KG1 (cell line): ENCODE measurements at regions not wholly inside any gene's neighbourhood (a gene's known extent, or its start where the extent isn't known, plus 50 kb on each side); places are given as distances from the start of the nearest gene placed in this dataset.
A peak's percentile ranks its signal among the peaks of the same experiment; 100 is the strongest.
"Not testable (repeated sequence)": the region's sequence is repeated elsewhere in the genome, so short reads cannot be mapped to it uniquely, and the experiment has no call there.

Experiments
- DNase-seq: peaks from one replicate; lab custom pipeline; 2025; lab: John Stamatoyannopoulos, UW

DNA sequence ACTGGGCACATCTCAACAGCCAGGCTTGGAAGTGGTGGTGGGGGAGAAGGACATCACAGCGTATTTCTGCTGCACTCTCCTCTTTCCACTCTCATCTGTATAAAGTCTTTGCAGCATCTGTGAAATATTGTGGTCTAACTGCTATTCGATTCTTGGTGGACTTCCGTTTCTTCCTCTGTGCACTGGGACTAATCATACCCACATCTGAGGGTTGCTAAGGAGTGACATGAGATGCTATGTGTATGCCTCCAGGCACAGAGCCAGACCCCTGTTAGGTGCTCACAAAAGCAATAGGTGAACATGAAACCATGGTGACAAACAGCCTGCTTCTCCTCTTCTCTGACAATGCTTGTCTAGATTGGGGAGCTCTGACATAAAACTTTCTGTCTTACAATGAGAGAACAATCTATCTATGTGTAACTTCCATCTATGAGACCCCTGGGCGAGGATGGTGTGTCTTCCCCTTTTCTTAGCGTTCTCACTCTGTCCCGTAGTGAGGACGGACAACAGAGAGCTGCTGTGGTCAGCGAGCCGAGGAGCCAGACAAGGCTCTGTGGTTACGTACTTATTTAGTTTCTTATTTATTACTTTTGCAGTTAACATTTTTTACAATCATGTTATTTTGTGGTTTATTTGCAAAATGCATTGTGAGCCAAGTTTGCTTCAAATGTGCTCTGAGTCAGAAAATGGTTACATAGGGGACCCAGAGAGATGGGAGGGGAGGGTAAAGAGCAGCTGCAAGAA is 196.7 kb upstream of the TPRG1 start:
- DNase-seq = peak; percentile 57

DNA sequence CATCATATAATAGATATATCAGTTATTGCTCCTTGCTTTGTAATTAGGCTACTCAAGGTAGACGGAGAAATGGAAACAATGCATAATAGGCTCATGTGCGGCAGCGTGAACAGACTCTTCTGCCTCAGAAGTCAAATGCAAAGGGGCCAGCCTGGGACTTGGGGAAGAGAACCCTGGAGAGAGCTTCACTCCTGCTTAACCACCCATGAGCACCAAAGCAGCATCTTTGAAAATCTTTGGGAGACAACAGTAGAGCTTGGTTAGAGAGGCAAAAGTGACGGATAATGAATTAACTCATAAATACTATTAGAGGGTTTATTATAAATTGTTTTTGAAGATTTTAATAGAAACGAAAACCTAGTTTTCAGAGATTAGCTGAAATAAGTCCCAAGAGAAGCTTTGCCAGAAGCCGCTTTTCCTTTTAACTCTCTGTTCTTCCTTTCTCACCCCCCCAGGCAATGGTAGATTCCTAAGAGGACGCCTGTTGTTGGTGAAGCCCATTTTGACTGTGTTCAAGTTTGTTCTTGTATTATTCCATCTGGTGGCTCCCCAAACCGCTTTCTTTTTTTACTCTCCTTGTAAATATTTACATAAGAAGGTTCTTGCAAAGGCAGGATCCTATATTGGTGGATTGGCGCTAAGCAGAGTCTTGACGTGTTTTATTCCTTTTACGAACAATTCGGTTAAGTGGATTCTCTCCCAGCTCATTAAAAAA is 196.0 kb upstream of the TPRG1 start:
- no peak for DNase-seq

DNA sequence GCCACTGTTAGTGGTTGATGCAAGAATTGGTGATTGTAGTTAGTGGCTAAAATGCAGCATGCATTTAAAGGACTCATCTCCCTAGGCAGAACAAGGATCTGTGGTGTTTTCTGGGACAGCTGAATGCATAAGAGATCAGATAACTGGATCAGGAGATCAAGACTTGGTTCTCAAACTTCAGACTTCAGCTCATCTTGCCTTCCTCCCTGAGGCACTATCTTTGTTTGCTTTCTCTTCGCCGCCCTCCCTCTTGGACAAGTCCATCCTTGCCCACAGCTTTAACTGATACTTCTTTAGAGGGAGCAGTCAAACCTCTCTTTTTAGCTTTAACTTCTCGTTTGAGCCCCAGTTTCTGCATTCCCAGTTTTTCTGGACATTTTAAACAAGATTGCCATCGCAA is 195.4 kb upstream of the TPRG1 start:
- no peak for DNase-seq

DNA sequence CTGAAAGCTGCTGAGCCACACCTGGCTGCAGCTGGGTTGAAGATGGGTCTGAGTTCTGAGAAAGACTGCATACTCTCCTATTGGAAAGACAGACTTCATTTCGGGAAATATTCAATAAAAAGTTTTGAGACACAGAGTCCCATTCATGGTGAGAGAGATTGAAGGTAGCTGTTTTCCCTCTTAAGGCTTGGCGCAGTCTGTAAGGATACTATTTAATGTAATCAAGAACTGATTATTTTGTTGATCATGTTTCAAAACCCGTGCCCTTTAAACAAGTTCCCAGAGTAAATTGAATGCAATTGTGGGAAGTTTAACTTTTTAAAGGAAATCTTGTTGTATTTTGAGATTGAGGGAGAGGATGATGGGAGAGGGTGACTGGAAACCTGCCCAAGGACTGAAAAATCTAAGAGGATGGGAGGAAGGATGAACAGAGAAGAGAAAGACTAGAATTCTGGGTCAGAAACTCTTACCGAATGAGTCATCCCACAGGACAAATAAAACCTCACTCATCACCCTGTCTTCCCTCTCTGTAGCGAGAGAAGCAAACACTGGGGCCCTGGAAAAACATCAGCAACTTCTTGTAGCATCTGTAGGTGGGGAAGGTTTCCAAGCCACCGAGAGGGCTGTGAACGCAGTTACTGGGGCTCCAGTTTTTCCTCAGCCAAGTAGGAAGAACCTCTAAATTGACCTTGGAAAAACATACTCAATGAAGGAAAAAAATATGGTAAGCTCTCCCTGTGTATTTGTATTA is 193.2 kb upstream of the TPRG1 start:
- DNase-seq = no peak

GRCh38 chr3:188979248-188979647 is 192.5 kb upstream of the TPRG1 start:
- no peak for DNase-seq

GRCh38 chr3:188979669-188980310 is 192.0 kb upstream of the TPRG1 start:
- DNase-seq = no peak

GRCh38 chr3:188993181-188993580 is 178.6 kb upstream of the TPRG1 start:
- DNase-seq = no peak

DNA sequence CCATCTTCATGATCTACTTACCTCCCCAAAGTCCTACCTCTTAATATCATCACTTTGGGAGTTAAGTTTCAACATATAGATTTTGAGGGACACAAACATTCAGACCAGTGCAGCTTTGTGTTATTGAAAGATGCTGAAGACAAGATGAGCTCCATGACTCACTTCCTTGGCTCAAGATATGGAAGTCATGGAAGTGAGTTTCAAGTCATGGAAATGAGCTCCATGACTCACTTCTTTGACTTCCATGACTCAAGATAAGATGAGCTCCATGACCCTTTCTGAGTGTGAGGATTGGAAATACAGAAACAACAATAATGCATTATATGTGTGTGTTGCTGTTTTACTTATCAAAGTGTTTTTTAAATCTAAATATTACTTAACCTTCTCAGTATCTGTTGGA is 170.2 kb upstream of the TPRG1 start:
- no peak for DNase-seq

GRCh38 chr3:189003410-189003809 is 168.4 kb upstream of the TPRG1 start:
- no peak for DNase-seq

GRCh38 chr3:189013224-189013888 is 158.4 kb upstream of the TPRG1 start:
- DNase-seq = no peak

- no peak for DNase-seq
Observed at GRCh38 chr3:189014526-189014925, 157.2 kb upstream of the TPRG1 start.

DNA sequence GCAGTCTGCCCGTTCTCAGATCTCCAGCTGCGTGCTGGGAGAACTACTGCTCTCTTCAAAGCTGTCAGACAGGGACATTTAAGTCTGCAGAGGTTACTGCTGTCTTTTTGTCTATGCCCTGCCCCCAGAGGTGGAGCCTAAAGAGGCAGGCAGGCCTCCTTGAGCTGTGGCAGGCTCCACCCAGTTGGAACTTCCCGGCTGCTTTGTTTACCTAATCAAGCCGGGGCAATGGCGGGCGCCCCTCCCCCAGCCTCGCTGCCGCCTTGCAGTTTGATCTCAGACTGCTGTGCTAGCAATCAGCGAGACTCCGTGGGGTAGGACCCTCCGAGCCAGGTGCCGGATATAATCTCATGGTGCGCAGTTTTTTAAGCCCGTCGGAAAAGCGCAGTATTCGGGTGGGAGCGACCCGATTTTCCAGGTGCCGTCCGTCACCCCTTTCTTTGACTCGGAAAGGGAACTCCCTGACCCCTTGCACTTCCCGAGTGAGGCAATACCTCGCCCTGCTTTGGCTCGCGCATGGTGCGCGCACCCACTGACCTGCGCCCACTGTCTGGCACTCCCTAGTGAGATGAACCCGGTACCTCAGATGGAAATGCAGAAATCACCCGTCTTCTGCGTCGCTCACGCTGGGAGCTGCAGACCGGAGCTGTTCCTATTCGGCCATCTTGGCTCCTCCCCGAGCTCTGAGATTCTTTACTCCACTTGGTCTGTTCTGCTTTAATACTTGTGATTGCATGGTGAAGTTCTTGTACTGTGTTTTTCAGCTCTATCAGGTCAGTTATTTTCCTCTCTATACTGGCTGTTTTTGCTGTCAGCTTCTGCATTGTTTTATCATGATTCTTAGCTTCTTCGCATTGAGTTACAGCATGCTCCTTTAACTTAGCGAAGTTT is 148.9 kb upstream of the TPRG1 start:
- not testable (repeated sequence) for DNase-seq

GRCh38 chr3:189025866-189026265 is 145.9 kb upstream of the TPRG1 start:
- DNase-seq = no peak

GRCh38 chr3:189027626-189028155 is 144.1 kb upstream of the TPRG1 start:
- no peak for DNase-seq

DNA sequence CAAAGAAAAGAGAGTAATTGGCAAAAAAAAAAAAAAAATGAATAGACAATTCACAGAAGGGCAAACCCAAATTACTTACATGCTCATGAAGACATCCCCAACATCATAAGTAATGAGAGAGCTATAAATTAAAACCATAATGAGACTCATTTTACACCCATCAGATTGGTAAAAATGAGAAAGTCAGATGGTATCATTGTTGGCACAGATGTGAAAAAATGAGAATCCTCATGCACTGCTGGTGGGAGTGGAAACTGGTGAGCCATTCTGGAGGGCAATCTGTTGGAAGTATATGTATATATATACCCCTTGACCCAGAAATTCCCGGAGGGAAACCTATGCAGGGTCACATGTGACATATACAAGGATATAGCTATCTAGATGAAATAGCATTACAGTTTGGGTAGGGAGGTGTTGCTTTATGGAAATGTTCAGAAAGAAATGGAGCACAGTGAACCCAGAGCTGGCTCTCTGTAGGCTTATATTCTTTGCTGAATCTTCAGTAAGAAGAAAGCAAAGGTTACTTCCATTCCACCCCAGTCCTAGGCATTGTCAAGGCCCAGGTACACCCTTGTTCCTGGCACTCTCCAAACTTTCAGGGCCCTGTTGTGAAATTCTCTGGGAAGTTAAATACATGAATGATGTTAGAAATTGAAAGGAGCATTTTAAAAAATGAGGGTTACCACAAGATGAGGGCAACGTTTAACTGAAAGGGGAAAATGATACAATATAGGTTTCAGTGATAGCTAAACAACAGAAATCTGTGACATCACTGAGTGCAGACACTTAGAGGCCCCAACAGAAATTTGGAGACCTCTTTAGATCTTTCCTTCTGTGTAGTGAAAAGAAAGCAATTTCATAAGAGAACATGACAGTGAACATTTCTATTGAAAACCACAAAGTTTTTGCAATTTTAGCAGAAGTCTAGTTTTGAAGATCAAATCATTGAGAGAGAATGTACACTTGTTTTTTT is 132.7 kb upstream of the TPRG1 start:
- no peak for DNase-seq

DNA sequence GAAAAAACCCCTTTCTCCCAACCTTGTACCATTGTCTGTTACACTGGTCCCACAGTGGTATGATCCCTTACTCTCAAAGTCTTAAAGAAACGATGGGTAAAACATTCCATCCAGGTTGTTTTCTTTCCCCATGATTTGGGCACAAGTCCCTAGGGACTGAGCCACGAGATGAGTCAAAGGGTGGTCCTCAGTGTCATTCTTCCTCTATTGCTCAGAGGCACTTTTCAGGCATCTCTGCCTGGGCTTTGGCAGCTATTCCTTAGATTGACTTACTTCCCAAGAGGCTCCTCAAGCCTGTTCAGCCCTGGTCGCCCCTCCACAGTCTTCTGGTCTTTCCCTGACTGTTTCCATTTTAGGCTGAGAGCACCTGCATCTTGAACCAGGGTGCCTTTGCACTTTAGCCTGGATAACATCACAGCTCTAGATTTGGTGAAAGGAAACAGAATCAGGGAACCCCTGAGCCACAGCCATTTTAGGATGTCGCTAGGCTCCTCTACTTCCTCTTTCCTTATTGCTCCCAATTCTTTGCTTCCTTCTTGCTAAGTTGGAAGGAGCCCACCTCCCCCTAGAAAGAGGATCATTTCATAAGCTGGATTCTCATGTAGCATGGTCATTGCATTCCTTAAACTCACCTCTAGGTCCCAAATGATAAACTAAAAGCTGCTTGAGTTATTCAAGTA is 131.0 kb upstream of the TPRG1 start:
- no peak for DNase-seq

GRCh38 chr3:189041482-189042090 is 130.2 kb upstream of the TPRG1 start:
- no peak for DNase-seq

GRCh38 chr3:189042832-189043231 is 128.9 kb upstream of the TPRG1 start:
- no peak for DNase-seq
